ENCODE measurements at regions not wholly inside any gene's neighbourhood (a gene's known extent, or its start where the extent isn't known, plus 50 kb on each side); places are given as distances from the start of the nearest gene placed in this dataset.
"Not testable (repeated sequence)": the region's sequence is repeated elsewhere in the genome, so short reads cannot be mapped to it uniquely, and the experiment has no call there.

- no peak for DNase-seq
These were observed 1464.3 kb downstream of the UQCRFS1 start for GRCh38 chr19:27748551-27749152.

GRCh38 chr19:27746691-27747380 is 1466.1 kb downstream of the UQCRFS1 start:
- DNase-seq: no peak

GRCh38 chr19:27745978-27746542 is 1466.9 kb downstream of the UQCRFS1 start:
- DNase-seq: no peak

- no peak for DNase-seq
These were observed 1467.8 kb downstream of the UQCRFS1 start for GRCh38 chr19:27744926-27745768.

- DNase-seq: no peak
These were observed 1470.9 kb downstream of the UQCRFS1 start for GRCh38 chr19:27742041-27742440.

DNA sequence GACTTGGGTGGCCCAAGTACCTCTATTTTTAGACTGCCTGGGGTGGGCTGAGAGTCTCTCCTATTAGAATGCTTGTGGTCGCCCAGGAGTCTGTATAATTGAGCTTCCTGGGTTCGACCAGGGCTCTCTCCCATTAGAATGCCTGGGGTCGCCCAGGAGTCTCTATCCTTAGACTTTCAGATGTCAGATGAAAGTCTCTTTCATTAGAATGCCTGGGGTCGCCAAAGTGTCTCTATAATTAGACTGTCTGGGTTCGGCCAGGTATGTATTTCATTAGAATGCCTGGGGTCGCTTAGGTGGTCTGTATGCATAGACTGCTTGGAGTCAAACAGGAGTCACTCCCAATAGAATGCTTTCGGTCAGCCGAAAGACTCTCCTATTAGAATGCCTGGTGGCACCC is 1471.7 kb downstream of the UQCRFS1 start:
- no peak for DNase-seq

GRCh38 chr19:27740396-27740795 is 1472.6 kb downstream of the UQCRFS1 start:
- no peak for DNase-seq

DNA sequence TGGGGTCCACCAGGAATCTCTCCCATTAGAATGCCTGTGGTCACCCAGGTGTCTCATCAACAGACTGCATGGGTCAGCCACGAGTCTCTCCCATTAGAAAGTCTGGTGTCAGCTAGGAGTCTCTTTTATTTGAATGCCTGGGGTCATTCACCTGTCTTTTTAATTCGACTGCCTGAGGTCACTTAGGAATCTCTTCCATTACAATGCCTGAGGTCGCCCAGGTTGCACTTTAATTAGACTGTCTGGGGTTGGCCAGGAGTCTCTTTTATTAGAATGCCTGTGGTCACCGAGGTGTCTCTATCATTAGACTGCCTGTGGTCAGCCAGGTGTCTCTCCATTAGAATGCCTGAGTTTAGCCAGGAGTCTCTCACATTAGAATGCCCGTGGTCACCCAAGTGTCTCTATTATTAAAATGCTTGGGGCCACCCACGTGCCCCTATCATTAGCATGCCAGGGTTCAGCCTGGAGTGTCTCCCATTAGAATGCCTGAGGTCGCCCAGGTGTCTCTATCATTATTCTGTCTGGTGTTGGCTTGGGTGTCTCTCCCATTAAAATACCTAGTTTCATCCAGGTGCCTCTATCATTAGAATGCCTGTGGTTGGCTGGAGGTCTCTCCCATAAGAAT is 1474.3 kb downstream of the UQCRFS1 start:
- DNase-seq: no peak

- no peak for DNase-seq
These were observed 1476.7 kb downstream of the UQCRFS1 start for GRCh38 chr19:27736225-27736624.

- DNase-seq: no peak
These were observed 1477.6 kb downstream of the UQCRFS1 start for GRCh38 chr19:27735314-27735713.

DNA sequence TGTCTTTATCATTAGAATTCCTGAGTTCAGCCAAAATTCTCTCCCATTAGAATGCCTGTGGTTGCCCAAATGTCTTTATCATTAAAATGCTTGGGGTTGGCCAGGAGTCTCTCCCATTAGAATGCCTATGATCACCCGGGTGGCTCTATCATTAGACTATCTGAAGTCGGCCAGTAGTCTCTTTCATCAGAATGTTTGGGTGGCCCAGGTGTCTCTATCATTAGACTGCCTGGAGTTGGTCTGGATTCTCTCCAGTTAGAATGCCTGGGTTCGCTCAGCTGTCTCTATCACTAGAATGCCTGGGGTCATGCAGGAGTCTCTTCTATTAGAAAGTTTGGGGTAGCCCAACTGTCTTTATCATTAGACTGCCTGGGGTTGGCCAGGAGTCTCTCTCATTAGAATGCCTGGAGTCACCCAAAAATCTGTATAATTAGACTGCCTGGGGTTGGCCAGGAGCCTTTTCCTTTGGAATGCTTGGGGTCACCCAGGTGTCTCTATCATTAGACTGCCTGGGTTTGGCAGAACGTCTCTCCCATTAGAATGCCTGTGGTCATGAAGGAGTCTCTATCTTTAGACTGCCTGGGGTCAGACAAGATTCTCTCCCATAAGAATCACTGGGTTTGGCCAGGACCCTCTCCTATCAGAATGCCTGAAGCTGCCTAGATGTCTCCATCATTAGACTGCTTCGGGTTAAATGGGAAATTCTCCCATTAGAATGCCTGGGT is 1478.3 kb downstream of the UQCRFS1 start:
- no peak for DNase-seq

- DNase-seq: no peak
These were observed 1479.2 kb downstream of the UQCRFS1 start for GRCh38 chr19:27733551-27734266.

- DNase-seq: no peak
These were observed 1483.6 kb downstream of the UQCRFS1 start for GRCh38 chr19:27729332-27729731.

DNA sequence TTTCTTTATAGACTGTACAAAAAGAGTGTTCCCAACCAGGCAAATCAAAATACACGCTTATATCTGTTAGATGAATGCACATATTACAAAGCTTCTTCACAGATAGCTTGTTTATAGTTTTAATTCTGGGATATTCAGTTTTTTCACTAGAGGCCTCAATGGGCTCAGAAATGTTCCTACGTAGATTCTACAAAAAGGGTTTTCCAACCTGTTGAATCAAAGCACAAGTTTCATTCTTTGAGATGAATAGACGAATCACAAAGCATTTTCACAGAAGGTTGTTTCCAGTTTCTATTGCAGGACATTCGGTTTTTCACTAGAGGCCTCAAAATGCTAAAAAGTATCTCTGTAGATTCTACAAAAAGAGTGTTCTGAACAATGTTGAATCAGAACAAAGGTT is 1490.3 kb downstream of the UQCRFS1 start:
- DNase-seq: no peak

GRCh38 chr19:27720155-27720554 is 1492.8 kb downstream of the UQCRFS1 start:
- DNase-seq: no peak

GRCh38 chr19:27719034-27719433 is 1493.9 kb downstream of the UQCRFS1 start:
- no peak for DNase-seq

GRCh38 chr19:27718234-27718633 is 1494.7 kb downstream of the UQCRFS1 start:
- no peak for DNase-seq

GRCh38 chr19:27717825-27718224 is 1495.1 kb downstream of the UQCRFS1 start:
- DNase-seq: no peak

- DNase-seq: no peak
These were observed 1496.0 kb downstream of the UQCRFS1 start for GRCh38 chr19:27716922-27717321.

GRCh38 chr19:27714857-27715256 is 1498.1 kb downstream of the UQCRFS1 start:
- no peak for DNase-seq

- no peak for DNase-seq
These were observed 1503.5 kb downstream of the UQCRFS1 start for GRCh38 chr19:27709496-27709895.

DNA sequence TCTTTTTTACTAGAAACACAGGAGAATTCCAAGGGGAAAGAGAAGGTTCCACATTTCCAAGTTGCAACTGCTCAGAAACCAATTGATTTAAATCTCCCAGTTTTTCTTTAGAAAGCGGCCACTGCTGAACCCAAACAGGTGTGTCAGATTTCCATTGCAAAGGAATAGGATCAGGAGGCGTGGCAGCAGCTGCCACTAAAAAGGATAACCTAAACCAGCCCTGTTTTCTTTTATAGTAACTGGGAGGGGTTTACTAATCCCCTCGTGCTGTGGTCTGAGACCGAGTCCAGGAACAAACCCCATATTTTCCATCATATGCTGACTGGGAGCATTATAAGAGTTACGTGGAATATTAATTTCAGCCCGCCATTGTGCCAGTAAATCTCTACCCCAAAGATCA is 1504.0 kb downstream of the UQCRFS1 start:
- not testable (repeated sequence) for DNase-seq
